ENCODE measurements at regions not wholly inside any gene's neighbourhood (a gene's known extent, or its start where the extent isn't known, plus 50 kb on each side); places are given as distances from the start of the nearest gene placed in this dataset.

DNA sequence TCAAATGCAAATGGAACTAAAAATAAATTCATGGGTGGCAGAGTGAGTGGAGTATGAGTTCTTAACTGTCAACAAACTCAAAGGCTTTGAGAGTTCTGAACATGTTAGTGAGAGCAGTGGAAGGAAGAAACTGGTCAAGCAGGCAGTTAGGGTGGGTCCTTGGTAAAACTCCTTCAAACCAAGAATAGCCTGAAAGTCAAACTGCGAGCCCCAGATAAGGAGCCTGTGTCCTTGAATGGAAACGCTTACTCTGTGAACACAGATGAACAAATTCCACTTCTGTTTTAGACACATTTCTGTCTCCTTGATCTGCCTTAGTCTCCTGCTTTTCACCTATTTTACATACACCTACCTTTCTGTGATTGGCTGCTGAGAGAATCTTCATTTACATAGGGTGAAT is 129.4 kb upstream of the PCDH18 start:
- CTCF ChIA-PET = no interaction called here
- Histone ChIP-seq H3K9me3 (replicated peaks; ENCODE audit: control insufficient read depth, insufficient read depth, low read length) (no peaks in the 10 kb centered on the region), H3K4me1 (ENCODE audit: control insufficient read depth, extremely low read depth, insufficient read depth, low read length) (peaks cover 11% of the 10 kb centered on the region), H2AFZ (ENCODE audit: low read depth, low read length) (no peak overlapping the region), H3K9ac (replicated peaks; ENCODE audit: extremely low read depth, insufficient read depth, low read length) (no peak overlapping the region), H3K27ac (ENCODE audit: insufficient read depth, low read depth, low read length) (no peak overlapping the region), H3K9me1 (replicated peaks; ENCODE audit: control insufficient read depth, extremely low read depth, insufficient read depth, low read length) (no peaks in the 10 kb centered on the region), H3K36me3 (ENCODE audit: control insufficient read depth in 2 of 2, extremely low read depth in 1 of 2, insufficient read depth in 2 of 2, low read length in 2 of 2) (no peaks in the 10 kb centered on the region), H4K20me1 (replicated peaks; ENCODE audit: control insufficient read depth, extremely low read depth, insufficient read depth, low read length) (no peaks in the 10 kb centered on the region), H3K79me2 (ENCODE audit: control insufficient read depth, insufficient read depth, low read length) (no peaks in the 10 kb centered on the region), H3K27me3 (ENCODE audit: control insufficient read depth in 2 of 2, insufficient read depth in 2 of 2, low read length in 2 of 2) (no peaks in the 10 kb centered on the region), H3K4me2 (ENCODE audit: insufficient read depth, low read length) (no peak overlapping the region), H3K4me3 (replicated peaks in 1 of 3; ENCODE audit: insufficient read depth in 1 of 3, low read depth in 1 of 3, low read length in 3 of 3) (no peak overlapping the region)
- no peak for DNase-seq (ENCODE audit: low read depth, low spot score)
- dilution Hi-C loops (cut with MboI; ENCODE audit: extremely low pct_ligation_motif_present, low sequenced_read_pairs) = no loop called here
- intact Hi-C loops (cut with micrococcal nuclease) = loop anchor here (5.0 kb wide), 1 partner anchor 129 kb away; the partner anchor contains the start of gene PCDH18
- no peak for FAIRE-seq
- TF ChIP-seq JUN (IDR thresholded peaks at IDR 0.05; ENCODE audit: borderline replicate concordance, insufficient read depth, insufficient read length, low read depth) (no peak), GATA2 (IDR thresholded peaks at IDR 0.05; ENCODE audit: insufficient read depth, insufficient read length, low read depth, low read length) (no peak), POLR2AphosphoS5 (IDR thresholded peaks at IDR 0.05; ENCODE audit: insufficient read depth, low read depth, low read length) (no peak), FOS (IDR thresholded peaks at IDR 0.05; ENCODE audit: borderline replicate concordance, insufficient read depth, low read length) (no peak), POLR2A (IDR thresholded peaks at IDR 0.05; ENCODE audit: low read depth, low read length) (no peak), EZH2 (IDR thresholded peaks at IDR 0.05; ENCODE audit: borderline replicate concordance, low read depth, low read length, severe bottlenecking) (no peak), MYC (IDR thresholded peaks at IDR 0.05; ENCODE audit: low read depth, low read length) (no peak)
- TF ChIP-seq, protein P1, sequence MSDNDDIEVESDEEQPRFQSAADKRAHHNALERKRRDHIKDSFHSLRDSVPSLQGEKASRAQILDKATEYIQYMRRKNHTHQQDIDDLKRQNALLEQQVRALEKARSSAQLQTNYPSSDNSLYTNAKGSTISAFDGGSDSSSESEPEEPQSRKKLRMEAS (IDR thresholded peaks at IDR 0.05; ENCODE audit: insufficient read depth, insufficient read length) = no peak
- TF ChIP-seq, protein P2, sequence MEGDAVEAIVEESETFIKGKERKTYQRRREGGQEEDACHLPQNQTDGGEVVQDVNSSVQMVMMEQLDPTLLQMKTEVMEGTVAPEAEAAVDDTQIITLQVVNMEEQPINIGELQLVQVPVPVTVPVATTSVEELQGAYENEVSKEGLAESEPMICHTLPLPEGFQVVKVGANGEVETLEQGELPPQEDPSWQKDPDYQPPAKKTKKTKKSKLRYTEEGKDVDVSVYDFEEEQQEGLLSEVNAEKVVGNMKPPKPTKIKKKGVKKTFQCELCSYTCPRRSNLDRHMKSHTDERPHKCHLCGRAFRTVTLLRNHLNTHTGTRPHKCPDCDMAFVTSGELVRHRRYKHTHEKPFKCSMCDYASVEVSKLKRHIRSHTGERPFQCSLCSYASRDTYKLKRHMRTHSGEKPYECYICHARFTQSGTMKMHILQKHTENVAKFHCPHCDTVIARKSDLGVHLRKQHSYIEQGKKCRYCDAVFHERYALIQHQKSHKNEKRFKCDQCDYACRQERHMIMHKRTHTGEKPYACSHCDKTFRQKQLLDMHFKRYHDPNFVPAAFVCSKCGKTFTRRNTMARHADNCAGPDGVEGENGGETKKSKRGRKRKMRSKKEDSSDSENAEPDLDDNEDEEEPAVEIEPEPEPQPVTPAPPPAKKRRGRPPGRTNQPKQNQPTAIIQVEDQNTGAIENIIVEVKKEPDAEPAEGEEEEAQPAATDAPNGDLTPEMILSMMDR (IDR thresholded peaks at IDR 0.05; ENCODE audit: extremely low read depth in 1 of 2, insufficient read depth in 1 of 2, low read depth in 1 of 2, low read length in 2 of 2) = no peak
- BruUV-seq (replicated peaks) = no TSS peak
- POLR2A ChIA-PET = no interaction called here

All from endothelial cell of umbilical vein (primary cell).